Fibroblast of lung (primary cell): ENCODE measurements at regions not wholly inside any gene's neighbourhood (a gene's known extent, or its start where the extent isn't known, plus 50 kb on each side); places are given as distances from the start of the nearest gene placed in this dataset.

Experiments
- DNase-seq, 2 donors: peaks; one replicate each; pipeline versions ENCODE4 v3.0.0 to v3.0.0-alpha.2; 2010; ENCODE audit warnings: low read depth in 2 of 2
- H2AFZ ChIP-seq: 2 replicates; pipeline ENCODE4 v1.5.1; 2012; ENCODE audit warnings: low read length, control low read depth, inconsistent platforms
- H3K27ac ChIP-seq: 2 replicates; pipeline ENCODE4 v1.5.1; 2011; ENCODE audit warnings: low read length, control low read depth; ENCODE audit not compliant: insufficient read depth
- H3K27me3 ChIP-seq: 2 replicates; pipeline ENCODE4 v1.5.1; 2011; ENCODE audit warnings: mild to moderate bottlenecking, low read length; ENCODE audit not compliant: control insufficient read depth, insufficient read depth
- H3K36me3 ChIP-seq: 2 replicates; pipeline ENCODE4 v1.5.1; 2011; ENCODE audit warnings: low read length; ENCODE audit not compliant: control insufficient read depth, insufficient read depth
- H3K4me1 ChIP-seq: 2 replicates; pipeline ENCODE4 v1.5.1; 2011; ENCODE audit warnings: low read length; ENCODE audit not compliant: control insufficient read depth, insufficient read depth; ENCODE audit errors: extremely low read depth
- H3K4me2 ChIP-seq: 2 replicates; pipeline ENCODE4 v1.5.1; 2011; ENCODE audit warnings: low read length, control low read depth; ENCODE audit not compliant: insufficient read depth; ENCODE audit errors: extremely low read depth
- H3K4me3 ChIP-seq, 4 experiments: fragments of 200-600 bp in 1 of 4; sonication (generic) in 1 of 4; replicated peaks in 1 of 4; 2 replicates each; pipeline ENCODE4 v1.5.1; 2011 to 2016; ENCODE audit warnings: low read length in 4 of 4, low read depth in 3 of 4, mild to moderate bottlenecking in 3 of 4, control low read depth in 2 of 4, inconsistent platforms in 1 of 4, mixed read lengths in 1 of 4; ENCODE audit not compliant: insufficient read depth in 1 of 4; ENCODE audit errors: control extremely low read depth in 1 of 4
- H3K79me2 ChIP-seq: 2 replicates; pipeline ENCODE4 v1.5.1; 2012; ENCODE audit warnings: mild to moderate bottlenecking, low read length, inconsistent platforms; ENCODE audit not compliant: control insufficient read depth, insufficient read depth
- H3K9ac ChIP-seq: 2 replicates; pipeline ENCODE4 v1.5.1; 2011; ENCODE audit warnings: mild to moderate bottlenecking, low read length, control low read depth; ENCODE audit not compliant: insufficient read depth
- H3K9me3 ChIP-seq: 2 replicates; pipeline ENCODE4 v1.5.1; 2012; ENCODE audit warnings: low read depth, low read length; ENCODE audit not compliant: control insufficient read depth, insufficient read depth
- H4K20me1 ChIP-seq: 2 replicates; pipeline ENCODE4 v1.5.1; 2011; ENCODE audit warnings: low read length; ENCODE audit not compliant: control insufficient read depth, insufficient read depth; ENCODE audit errors: extremely low read depth
- EZH2 ChIP-seq: IDR thresholded peaks from 2 replicates; pipeline ENCODE4 v1.5.1; 2012; ENCODE audit warnings: low read length, control low read depth, mild to moderate bottlenecking; ENCODE audit errors: missing control alignments
- TF ChIP-seq, protein P1 (sequence below), 2 donors: IDR thresholded peaks in 1 of 2; conservative IDR thresholded peaks in 1 of 2; 1 replicate in 1 of 2; 2 replicates in 1 of 2; pipeline ENCODE4 v1.5.1; 2011 to 2012; ENCODE audit warnings: low read length in 2 of 2, control low read depth in 1 of 2, inconsistent platforms in 1 of 2, low read depth in 1 of 2, mild to moderate bottlenecking in 1 of 2

DNA sequence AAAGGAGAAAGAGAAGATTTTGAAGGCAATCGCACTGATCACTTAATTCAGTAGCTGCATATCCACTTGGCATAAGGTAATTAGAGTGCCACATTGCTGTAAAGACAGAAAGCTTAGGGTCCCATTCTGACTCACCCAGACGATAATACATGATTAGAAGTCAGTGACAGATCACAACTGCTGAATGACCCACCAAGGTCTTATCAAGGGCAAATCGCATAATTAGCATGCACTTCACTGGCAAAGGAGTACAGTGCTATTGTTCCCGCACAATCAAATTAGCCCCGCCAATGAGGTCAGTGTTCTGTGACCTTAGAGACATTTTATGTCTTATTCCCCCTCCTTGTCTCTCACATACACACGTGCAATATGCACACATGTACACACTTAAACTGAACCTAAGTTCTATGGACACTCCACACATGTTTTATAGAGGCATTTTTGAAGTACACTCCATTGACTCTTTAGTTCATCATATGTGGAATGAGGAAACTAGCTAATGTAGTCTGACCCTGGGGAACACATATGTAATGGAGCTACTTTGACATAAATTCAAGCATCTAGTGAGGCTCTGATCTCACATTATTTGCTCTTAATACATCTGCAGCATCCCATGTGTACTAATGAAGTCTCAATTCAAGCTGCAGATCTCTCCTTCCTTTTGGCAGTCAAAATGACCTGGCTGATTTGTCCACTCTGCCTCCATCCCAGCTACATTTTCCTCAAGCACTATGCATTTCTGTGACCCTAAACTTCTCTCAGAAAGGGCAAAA is 673.8 kb upstream of the FANCL start:
- no peak overlapping the region for H3K4me2 ChIP-seq
- no peaks in the 10 kb centered on the region for H3K27me3 ChIP-seq
- H2AFZ ChIP-seq: no peak overlapping the region
- H3K36me3 ChIP-seq: no peaks in the 10 kb centered on the region
- H3K4me1 ChIP-seq: no peaks in the 10 kb centered on the region
- no peak overlapping the region for H3K9ac ChIP-seq
- no peaks in the 10 kb centered on the region for H3K9me3 ChIP-seq
- H3K79me2 ChIP-seq: no peaks in the 10 kb centered on the region
- TF ChIP-seq, protein P1, sequence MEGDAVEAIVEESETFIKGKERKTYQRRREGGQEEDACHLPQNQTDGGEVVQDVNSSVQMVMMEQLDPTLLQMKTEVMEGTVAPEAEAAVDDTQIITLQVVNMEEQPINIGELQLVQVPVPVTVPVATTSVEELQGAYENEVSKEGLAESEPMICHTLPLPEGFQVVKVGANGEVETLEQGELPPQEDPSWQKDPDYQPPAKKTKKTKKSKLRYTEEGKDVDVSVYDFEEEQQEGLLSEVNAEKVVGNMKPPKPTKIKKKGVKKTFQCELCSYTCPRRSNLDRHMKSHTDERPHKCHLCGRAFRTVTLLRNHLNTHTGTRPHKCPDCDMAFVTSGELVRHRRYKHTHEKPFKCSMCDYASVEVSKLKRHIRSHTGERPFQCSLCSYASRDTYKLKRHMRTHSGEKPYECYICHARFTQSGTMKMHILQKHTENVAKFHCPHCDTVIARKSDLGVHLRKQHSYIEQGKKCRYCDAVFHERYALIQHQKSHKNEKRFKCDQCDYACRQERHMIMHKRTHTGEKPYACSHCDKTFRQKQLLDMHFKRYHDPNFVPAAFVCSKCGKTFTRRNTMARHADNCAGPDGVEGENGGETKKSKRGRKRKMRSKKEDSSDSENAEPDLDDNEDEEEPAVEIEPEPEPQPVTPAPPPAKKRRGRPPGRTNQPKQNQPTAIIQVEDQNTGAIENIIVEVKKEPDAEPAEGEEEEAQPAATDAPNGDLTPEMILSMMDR (conservative IDR thresholded peaks at IDR 0.05 in 1 of 2, IDR thresholded peaks at IDR 0.05 in 1 of 2; ENCODE audit: low read depth in 1 of 2, low read length in 2 of 2): no peak
- no peaks in the 10 kb centered on the region for H4K20me1 ChIP-seq
- DNase-seq: no peak
- H3K27ac ChIP-seq: no peak overlapping the region
- H3K4me3 ChIP-seq: no peak overlapping the region

DNA sequence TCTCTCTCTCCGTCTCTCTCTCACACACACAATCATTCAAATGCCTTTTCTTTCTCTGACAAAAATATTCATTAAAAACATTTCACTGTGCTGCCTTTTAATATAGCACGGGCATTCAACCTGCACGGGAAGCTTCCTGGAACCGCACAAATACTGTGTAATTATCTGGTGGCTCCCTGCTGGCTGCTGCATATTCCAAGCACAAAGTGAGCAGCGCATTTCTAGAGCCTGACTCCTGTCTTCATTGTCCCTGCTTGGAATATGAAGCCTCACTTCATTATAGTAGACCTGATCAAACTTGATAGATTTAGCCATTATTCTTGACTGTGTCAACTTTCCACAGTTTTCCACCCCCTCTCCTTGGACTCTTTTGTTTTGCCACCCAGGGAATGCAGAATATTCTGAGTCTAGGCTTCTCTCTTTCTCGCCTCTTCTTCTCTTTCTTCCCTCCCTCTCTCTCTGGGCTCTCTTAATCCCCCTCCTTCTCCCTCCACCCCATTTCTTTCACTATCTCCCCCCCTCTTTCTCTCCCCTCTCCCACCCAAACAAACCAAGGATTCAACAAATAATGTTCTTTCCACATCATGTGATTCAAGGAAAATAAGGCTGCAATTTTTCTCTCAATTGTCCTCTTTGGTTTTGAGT is 672.1 kb upstream of the FANCL start:
- H3K4me2 ChIP-seq: no peak overlapping the region
- no peak overlapping the region for H3K4me3 ChIP-seq
- no peak overlapping the region for H3K27ac ChIP-seq
- H2AFZ ChIP-seq: no peak overlapping the region
- no peaks in the 10 kb centered on the region for H3K27me3 ChIP-seq
- no peak for DNase-seq
- no peak overlapping the region for H3K9ac ChIP-seq
- H3K79me2 ChIP-seq: no peaks in the 10 kb centered on the region
- H3K4me1 ChIP-seq: no peaks in the 10 kb centered on the region
- no peaks in the 10 kb centered on the region for H3K9me3 ChIP-seq
- H4K20me1 ChIP-seq: no peaks in the 10 kb centered on the region
- no peaks in the 10 kb centered on the region for H3K36me3 ChIP-seq
- TF ChIP-seq EZH2: no peak

DNA sequence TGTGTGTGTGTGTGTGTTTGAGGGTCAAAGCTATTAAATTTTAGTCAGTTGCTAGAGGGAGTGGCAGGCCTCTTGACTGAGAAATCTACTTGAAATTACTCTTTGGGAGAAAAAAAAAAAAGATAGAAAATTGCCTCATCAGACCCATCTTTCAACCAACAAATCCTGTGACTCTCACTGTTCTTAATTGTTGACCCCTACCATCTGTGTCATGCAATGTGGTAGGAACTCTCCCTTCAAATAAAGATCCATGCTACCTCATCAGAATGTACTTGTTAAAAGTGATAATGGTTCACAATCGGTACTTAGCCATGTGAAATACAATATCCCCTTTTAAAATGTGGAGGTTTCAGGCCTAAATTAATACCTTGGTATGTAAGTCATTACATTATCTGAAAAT is 670.8 kb upstream of the FANCL start:
- H3K9me3 ChIP-seq: no peaks in the 10 kb centered on the region
- H3K79me2 ChIP-seq: no peaks in the 10 kb centered on the region
- H3K36me3 ChIP-seq: no peaks in the 10 kb centered on the region
- no peak for TF ChIP-seq EZH2
- no peak overlapping the region for H3K4me3 ChIP-seq
- H3K27ac ChIP-seq: no peak overlapping the region
- DNase-seq: no peak
- no peaks in the 10 kb centered on the region for H3K27me3 ChIP-seq
- no peak overlapping the region for H2AFZ ChIP-seq
- H4K20me1 ChIP-seq: no peaks in the 10 kb centered on the region
- H3K4me1 ChIP-seq: no peaks in the 10 kb centered on the region
- no peak overlapping the region for H3K4me2 ChIP-seq
- no peak overlapping the region for H3K9ac ChIP-seq
